GM18520 (cell line): ENCODE measurements at regions not wholly inside any gene's neighbourhood (a gene's known extent, or its start where the extent isn't known, plus 50 kb on each side); places are given as distances from the start of the nearest gene placed in this dataset.
A peak's percentile ranks its signal among the peaks of the same experiment; 100 is the strongest.

Source experiments
- ATAC-seq: cut with Tn5 transposase; IDR thresholded peaks from one replicate; pipeline ENCODE4 v1.9.1; 2021; ENCODE audit not compliant: unreplicated experiment

- no peak for ATAC-seq
These were observed 57.1 kb upstream of the ATG10 start for GRCh38 chr5:81914696-81915095.

GRCh38 chr5:81912933-81913332 lies 58.9 kb upstream of the ATG10 start:
- no peak for ATAC-seq

GRCh38 chr5:81909677-81910076 lies 62.1 kb upstream of the ATG10 start:
- ATAC-seq = peak; percentile 66

- ATAC-seq = no peak
These were observed 63.1 kb upstream of the ATG10 start for GRCh38 chr5:81908771-81909170.

GRCh38 chr5:81908044-81908443 lies 63.8 kb upstream of the ATG10 start:
- no peak for ATAC-seq

- no peak for ATAC-seq
These were observed 64.7 kb upstream of the ATG10 start for GRCh38 chr5:81907012-81907635.

GRCh38 chr5:81906086-81906485 lies 65.7 kb upstream of the ATG10 start:
- ATAC-seq = no peak

GRCh38 chr5:81904861-81905260 lies 67.0 kb upstream of the ATG10 start:
- ATAC-seq = no peak

- no peak for ATAC-seq
These were observed 67.7 kb upstream of the ATG10 start for GRCh38 chr5:81904166-81904565.

- no peak for ATAC-seq
These were observed 70.2 kb upstream of the ATG10 start for GRCh38 chr5:81901586-81901985.

- ATAC-seq = no peak
These were observed 72.7 kb upstream of the ATG10 start for GRCh38 chr5:81899123-81899522.

- ATAC-seq = no peak
These were observed 73.4 kb upstream of the ATG10 start for GRCh38 chr5:81898403-81898802.

- ATAC-seq = no peak
These were observed 75.1 kb upstream of the ATG10 start for GRCh38 chr5:81896764-81897163.

GRCh38 chr5:81895307-81895706 lies 76.5 kb upstream of the ATG10 start:
- ATAC-seq = no peak

- ATAC-seq = no peak
These were observed 77.9 kb upstream of the ATG10 start for GRCh38 chr5:81893961-81894360.

- ATAC-seq = no peak
These were observed 87.0 kb upstream of the ATG10 start for GRCh38 chr5:81884871-81885270.

GRCh38 chr5:81883371-81883770 lies 88.5 kb upstream of the ATG10 start:
- ATAC-seq = no peak

GRCh38 chr5:81881595-81881994 lies 90.2 kb upstream of the ATG10 start:
- ATAC-seq = no peak

GRCh38 chr5:81879936-81880335 lies 91.9 kb upstream of the ATG10 start:
- ATAC-seq = no peak

GRCh38 chr5:81878333-81878732 lies 93.5 kb upstream of the ATG10 start:
- no peak for ATAC-seq

- ATAC-seq = no peak
These were observed 104.8 kb upstream of the ATG10 start for GRCh38 chr5:81866994-81867393.

GRCh38 chr5:81860778-81861177 lies 109.9 kb upstream of the SSBP2 start:
- no peak for ATAC-seq

- no peak for ATAC-seq
These were observed 108.7 kb upstream of the SSBP2 start for GRCh38 chr5:81859624-81860023.
